ENCODE measurements at regions not wholly inside any gene's neighbourhood (a gene's known extent, or its start where the extent isn't known, plus 50 kb on each side); places are given as distances from the start of the nearest gene placed in this dataset.
"Not testable (repeated sequence)": the region's sequence is repeated elsewhere in the genome, so short reads cannot be mapped to it uniquely, and the experiment has no call there.

- H3K36me3 ChIP-seq (ENCODE audit: low read depth): no peaks in the 10 kb centered on the region
Measured at GRCh38 chr13:112158961-112159360, 92.0 kb downstream of the SOX1 start.

GRCh38 chr13:112159575-112160547, 92.9 kb downstream of the SOX1 start:
- Histone ChIP-seq H3K4me3 (no peak overlapping the region), H3K9me2 (ENCODE audit: insufficient read depth) (no peaks in the 10 kb centered on the region), H3K9ac (no peak overlapping the region), H3K36me3 (ENCODE audit: low read depth) (no peaks in the 10 kb centered on the region), H3K27me3 (replicated peaks; ENCODE audit: insufficient read depth) (no peaks in the 10 kb centered on the region), H4K20me1 (ENCODE audit: insufficient read depth) (no peaks in the 10 kb centered on the region), H3K27ac (no peak overlapping the region), H3K79me2 (ENCODE audit: insufficient read depth) (no peaks in the 10 kb centered on the region), H3K4me2 (ENCODE audit: unreplicated experiment) (no peak overlapping the region), H3K4me1 (ENCODE audit: insufficient read depth) (no peaks in the 10 kb centered on the region), H3K9me3 (ENCODE audit: low read depth) (no peaks in the 10 kb centered on the region), H2AFZ (no peak overlapping the region), H3F3A (ENCODE audit: insufficient read depth) (no peaks in the 10 kb centered on the region)
- TF ChIP-seq EZH2phosphoT487 (IDR thresholded peaks at IDR 0.05; ENCODE audit: insufficient read depth, low read depth) (no peak), EZH2 (IDR thresholded peaks at IDR 0.05; ENCODE audit: insufficient read depth, poor library complexity, severe bottlenecking) (no peak)
- 14 to 20% methylated on average over 17 of the region's 17 CpGs for WGBS, 2 experiments (ENCODE audit: low coverage in 1 of 2, low lambda C conversion rate in 2 of 2, missing lambda C conversion rate in 2 of 2)
- no peak for DNase-seq
- in situ Hi-C loops (cut with MboI): no loop called here

More at GRCh38 chr13:112158961-112159360, 92.0 kb downstream of the SOX1 start:
- Histone ChIP-seq H3K79me2 (ENCODE audit: insufficient read depth) (no peaks in the 10 kb centered on the region), H3K9ac (no peak overlapping the region), H3F3A (ENCODE audit: insufficient read depth) (no peaks in the 10 kb centered on the region), H3K4me3 (no peak overlapping the region), H3K9me2 (ENCODE audit: insufficient read depth) (no peaks in the 10 kb centered on the region), H3K27ac (no peak overlapping the region), H3K27me3 (replicated peaks; ENCODE audit: insufficient read depth) (no peaks in the 10 kb centered on the region), H3K4me2 (ENCODE audit: unreplicated experiment) (no peak overlapping the region), H2AFZ (no peak overlapping the region), H3K9me3 (ENCODE audit: low read depth) (no peaks in the 10 kb centered on the region), H3K4me1 (ENCODE audit: insufficient read depth) (no peaks in the 10 kb centered on the region), H4K20me1 (ENCODE audit: insufficient read depth) (no peaks in the 10 kb centered on the region)
- TF ChIP-seq EZH2phosphoT487 (IDR thresholded peaks at IDR 0.05; ENCODE audit: insufficient read depth, low read depth) (no peak), EZH2 (IDR thresholded peaks at IDR 0.05; ENCODE audit: insufficient read depth, poor library complexity, severe bottlenecking) (no peak)
- no peak for DNase-seq
- in situ Hi-C loops (cut with MboI): no loop called here
- 17 to 24% methylated on average over 5 of the region's 5 CpGs for WGBS, 2 experiments (ENCODE audit: low coverage in 1 of 2, low lambda C conversion rate in 2 of 2, missing lambda C conversion rate in 2 of 2)

GRCh38 chr13:112160558-112160957, 93.6 kb downstream of the SOX1 start:
- Histone ChIP-seq H3K9me2 (ENCODE audit: insufficient read depth) (no peaks in the 10 kb centered on the region), H3K9me3 (ENCODE audit: low read depth) (no peaks in the 10 kb centered on the region), H3F3A (ENCODE audit: insufficient read depth) (no peaks in the 10 kb centered on the region), H3K79me2 (ENCODE audit: insufficient read depth) (no peaks in the 10 kb centered on the region), H2AFZ (no peak overlapping the region), H3K4me1 (ENCODE audit: insufficient read depth) (no peaks in the 10 kb centered on the region), H3K4me2 (ENCODE audit: unreplicated experiment) (no peak overlapping the region), H3K27ac (no peak overlapping the region), H3K36me3 (ENCODE audit: low read depth) (no peaks in the 10 kb centered on the region), H3K4me3 (no peak overlapping the region), H4K20me1 (ENCODE audit: insufficient read depth) (no peaks in the 10 kb centered on the region), H3K9ac (no peak overlapping the region), H3K27me3 (replicated peaks; ENCODE audit: insufficient read depth) (no peaks in the 10 kb centered on the region)
- TF ChIP-seq EZH2 (IDR thresholded peaks at IDR 0.05; ENCODE audit: insufficient read depth, poor library complexity, severe bottlenecking) (no peak), EZH2phosphoT487 (IDR thresholded peaks at IDR 0.05; ENCODE audit: insufficient read depth, low read depth) (no peak)
- DNase-seq: no peak
- in situ Hi-C loops (cut with MboI): no loop called here
- 44 to 45% methylated on average over 14 of the region's 14 CpGs for WGBS, 2 experiments (ENCODE audit: low coverage in 1 of 2, low lambda C conversion rate in 2 of 2, missing lambda C conversion rate in 2 of 2)

- Histone ChIP-seq H3F3A (ENCODE audit: insufficient read depth) (no peaks in the 10 kb centered on the region), H3K27me3 (replicated peaks; ENCODE audit: insufficient read depth) (no peaks in the 10 kb centered on the region), H3K9me3 (ENCODE audit: low read depth) (no peaks in the 10 kb centered on the region)
Measured at GRCh38 chr13:112161521-112162301, 94.8 kb downstream of the SOX1 start.

GRCh38 chr13:112163691-112164660, 97.0 kb downstream of the SOX1 start:
- H3K36me3 ChIP-seq (ENCODE audit: low read depth): not testable (repeated sequence)

More at GRCh38 chr13:112161521-112162301, 94.8 kb downstream of the SOX1 start:
- H3K9ac ChIP-seq: no peak overlapping the region
- H3K9me2 ChIP-seq (ENCODE audit: insufficient read depth): no peaks in the 10 kb centered on the region
- 27 to 28% methylated on average over 21 of the region's 21 CpGs for WGBS, 2 experiments (ENCODE audit: low coverage in 1 of 2, low lambda C conversion rate in 2 of 2, missing lambda C conversion rate in 2 of 2)
- H4K20me1 ChIP-seq (ENCODE audit: insufficient read depth): no peaks in the 10 kb centered on the region
- DNase-seq: no peak
- H3K79me2 ChIP-seq (ENCODE audit: insufficient read depth): no peaks in the 10 kb centered on the region
- TF ChIP-seq EZH2 (IDR thresholded peaks at IDR 0.05; ENCODE audit: insufficient read depth, poor library complexity, severe bottlenecking) (no peak), EZH2phosphoT487 (IDR thresholded peaks at IDR 0.05; ENCODE audit: insufficient read depth, low read depth) (no peak)
- no peak overlapping the region for H2AFZ ChIP-seq
- H3K27ac ChIP-seq: no peak overlapping the region
- in situ Hi-C loops (cut with MboI): no loop called here
- no peak overlapping the region for H3K4me3 ChIP-seq
- H3K4me2 ChIP-seq (ENCODE audit: unreplicated experiment): no peak overlapping the region
- H3K4me1 ChIP-seq (ENCODE audit: insufficient read depth): no peaks in the 10 kb centered on the region
- H3K36me3 ChIP-seq (ENCODE audit: low read depth): no peaks in the 10 kb centered on the region

More at GRCh38 chr13:112163691-112164660, 97.0 kb downstream of the SOX1 start:
- 70 to 82% methylated on average over 8 to 95 of the region's 97 CpGs for WGBS, 2 experiments (ENCODE audit: low coverage in 1 of 2, low lambda C conversion rate in 2 of 2, missing lambda C conversion rate in 2 of 2)
- H3F3A ChIP-seq (ENCODE audit: insufficient read depth); H3K4me3 ChIP-seq; H3K4me2 ChIP-seq (ENCODE audit: unreplicated experiment); H2AFZ ChIP-seq; H3K27ac ChIP-seq; in situ Hi-C loops (cut with MboI); H3K27me3 ChIP-seq (replicated peaks; ENCODE audit: insufficient read depth); H3K9ac ChIP-seq; H4K20me1 ChIP-seq (ENCODE audit: insufficient read depth); H3K9me3 ChIP-seq (ENCODE audit: low read depth); H3K79me2 ChIP-seq (ENCODE audit: insufficient read depth); H3K4me1 ChIP-seq (ENCODE audit: insufficient read depth); DNase-seq; H3K9me2 ChIP-seq (ENCODE audit: insufficient read depth): not testable (repeated sequence)
